Progenitor cell of endocrine pancreas (in vitro differentiated cells): ENCODE measurements at regions not wholly inside any gene's neighbourhood (a gene's known extent, or its start where the extent isn't known, plus 50 kb on each side); places are given as distances from the start of the nearest gene placed in this dataset.
"Not testable (repeated sequence)": the region's sequence is repeated elsewhere in the genome, so short reads cannot be mapped to it uniquely, and the experiment has no call there.

ENCODE experiments used
- DNase-seq: peaks from one replicate; pipeline ENCODE4 v3.0.0; 2021; ENCODE audit warnings: low spot score; ENCODE audit not compliant: unreplicated experiment
- H3K27ac Mint-ChIP-seq: 2 replicates; pipeline ENCODE4 v1.8.0; 2021; ENCODE audit warnings: mild to moderate bottlenecking, moderate library complexity, mixed read lengths
- H3K27me3 Mint-ChIP-seq: 2 replicates; pipeline ENCODE4 v1.8.0; 2021; ENCODE audit warnings: mixed read lengths
- H3K36me3 Mint-ChIP-seq: 2 replicates; pipeline ENCODE4 v1.8.0; 2022; ENCODE audit warnings: mixed read lengths; ENCODE audit not compliant: insufficient read depth
- H3K4me1 Mint-ChIP-seq: 2 replicates; pipeline ENCODE4 v1.8.0; 2021; ENCODE audit warnings: low read depth, mixed read lengths
- H3K4me3 Mint-ChIP-seq: 2 replicates; pipeline ENCODE4 v1.8.0; 2021; ENCODE audit warnings: low read depth, mild to moderate bottlenecking, moderate library complexity, mixed read lengths
- H3K9me3 Mint-ChIP-seq: 2 replicates; pipeline ENCODE4 v1.8.0; 2021; ENCODE audit warnings: low read depth, mixed read lengths
- TF ChIP-seq, protein P1 (sequence below): fragments of 200-600 bp; sonication (generic); IDR thresholded peaks from one replicate; pipeline ENCODE4 v1.5.0; 2021; ENCODE audit warnings: antibody characterized with exemption, mild to moderate bottlenecking; ENCODE audit not compliant: unreplicated experiment

DNA sequence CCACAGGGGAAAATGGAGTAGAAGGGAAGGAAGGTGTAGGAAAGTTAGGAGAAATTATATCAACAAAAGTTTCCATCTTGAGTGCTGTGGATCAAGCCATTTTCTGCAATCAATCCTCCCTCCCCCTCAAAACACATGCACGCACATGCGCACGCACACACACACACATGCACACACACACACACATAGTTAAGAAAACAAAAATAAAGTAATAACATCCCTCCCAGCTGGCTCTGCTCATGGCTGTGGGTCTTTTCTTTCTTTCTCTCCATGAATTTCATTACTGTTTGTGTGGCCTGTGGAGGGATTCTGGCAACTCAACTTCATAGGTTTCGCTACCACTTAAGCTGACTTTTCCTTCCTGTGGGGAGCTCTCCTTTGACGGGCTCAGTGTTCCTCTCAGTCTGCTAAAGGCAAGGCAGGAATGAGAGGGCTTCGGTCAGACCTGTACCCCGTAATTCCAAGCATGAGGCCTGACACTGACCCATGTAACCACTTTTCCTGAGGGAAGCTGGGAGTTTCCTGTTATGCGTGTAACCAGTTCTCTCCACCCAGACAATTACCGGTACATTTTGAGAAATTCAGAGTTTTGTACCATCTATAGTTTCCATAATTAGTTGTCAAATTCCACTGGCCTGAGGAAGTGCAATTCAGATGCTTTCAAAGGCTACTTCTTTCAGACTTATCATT is 79.8 kb downstream of the ZNF92 start:
- Mint-ChIP-seq H3K4me3 (no peak overlapping the region), H3K36me3 (no peaks in the 10 kb centered on the region), H3K27ac (no peak overlapping the region), H3K4me1 (peaks cover 4% of the 10 kb centered on the region), H3K9me3 (no peaks in the 10 kb centered on the region), H3K27me3 (peaks cover 9% of the 10 kb centered on the region)
- TF ChIP-seq, protein P1, sequence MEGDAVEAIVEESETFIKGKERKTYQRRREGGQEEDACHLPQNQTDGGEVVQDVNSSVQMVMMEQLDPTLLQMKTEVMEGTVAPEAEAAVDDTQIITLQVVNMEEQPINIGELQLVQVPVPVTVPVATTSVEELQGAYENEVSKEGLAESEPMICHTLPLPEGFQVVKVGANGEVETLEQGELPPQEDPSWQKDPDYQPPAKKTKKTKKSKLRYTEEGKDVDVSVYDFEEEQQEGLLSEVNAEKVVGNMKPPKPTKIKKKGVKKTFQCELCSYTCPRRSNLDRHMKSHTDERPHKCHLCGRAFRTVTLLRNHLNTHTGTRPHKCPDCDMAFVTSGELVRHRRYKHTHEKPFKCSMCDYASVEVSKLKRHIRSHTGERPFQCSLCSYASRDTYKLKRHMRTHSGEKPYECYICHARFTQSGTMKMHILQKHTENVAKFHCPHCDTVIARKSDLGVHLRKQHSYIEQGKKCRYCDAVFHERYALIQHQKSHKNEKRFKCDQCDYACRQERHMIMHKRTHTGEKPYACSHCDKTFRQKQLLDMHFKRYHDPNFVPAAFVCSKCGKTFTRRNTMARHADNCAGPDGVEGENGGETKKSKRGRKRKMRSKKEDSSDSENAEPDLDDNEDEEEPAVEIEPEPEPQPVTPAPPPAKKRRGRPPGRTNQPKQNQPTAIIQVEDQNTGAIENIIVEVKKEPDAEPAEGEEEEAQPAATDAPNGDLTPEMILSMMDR, result no peak
- no peak for DNase-seq

DNA sequence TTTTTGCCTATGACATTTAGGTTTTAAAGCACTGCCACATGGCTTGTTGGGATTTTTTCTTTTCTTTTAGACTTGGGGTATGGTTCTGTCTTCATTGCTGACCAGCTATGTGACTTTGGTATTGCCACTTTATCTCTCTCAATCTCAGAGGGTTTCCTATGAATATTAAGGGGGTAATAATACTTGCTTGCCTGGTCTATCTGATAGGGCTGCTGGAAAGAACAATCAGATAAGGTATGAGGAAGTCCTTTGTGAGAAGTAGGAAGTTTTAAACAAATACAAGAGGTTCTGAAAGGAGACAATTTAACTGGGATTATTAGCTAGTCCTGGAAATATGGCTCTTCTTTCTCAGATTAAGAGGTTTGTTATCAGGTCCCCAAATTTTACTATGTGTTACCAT is 80.8 kb downstream of the ZNF92 start:
- Mint-ChIP-seq H3K9me3 (no peaks in the 10 kb centered on the region), H3K4me3 (no peak overlapping the region), H3K36me3 (no peaks in the 10 kb centered on the region), H3K27ac (no peak overlapping the region), H3K4me1 (peaks cover 4% of the 10 kb centered on the region), H3K27me3 (peaks cover 9% of the 10 kb centered on the region)
- TF ChIP-seq, protein P1, result no peak
- DNase-seq, result no peak

DNA sequence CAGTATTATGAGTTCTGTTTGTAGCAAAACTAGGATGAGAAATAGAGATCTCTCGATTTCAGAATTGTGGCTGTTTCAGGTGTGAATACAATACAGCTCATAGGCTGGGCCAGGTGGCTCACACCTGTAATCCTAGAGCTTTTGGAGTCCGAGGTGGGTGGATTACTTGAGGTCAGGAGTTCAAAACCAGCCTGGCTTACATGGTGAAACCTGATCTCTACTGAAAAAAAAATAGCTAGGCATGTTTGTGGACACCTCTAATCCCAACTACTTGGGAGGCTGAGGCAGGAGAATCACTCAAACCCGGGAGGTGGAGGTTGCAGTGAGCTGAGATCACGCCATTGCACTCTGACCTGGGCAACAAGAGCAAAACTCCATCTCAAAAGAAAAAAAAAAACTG is 81.4 kb downstream of the ZNF92 start:
- H3K36me3 Mint-ChIP-seq, H3K4me3 Mint-ChIP-seq, H3K4me1 Mint-ChIP-seq, H3K9me3 Mint-ChIP-seq, H3K27ac Mint-ChIP-seq, H3K27me3 Mint-ChIP-seq, DNase-seq: not testable (repeated sequence)

DNA sequence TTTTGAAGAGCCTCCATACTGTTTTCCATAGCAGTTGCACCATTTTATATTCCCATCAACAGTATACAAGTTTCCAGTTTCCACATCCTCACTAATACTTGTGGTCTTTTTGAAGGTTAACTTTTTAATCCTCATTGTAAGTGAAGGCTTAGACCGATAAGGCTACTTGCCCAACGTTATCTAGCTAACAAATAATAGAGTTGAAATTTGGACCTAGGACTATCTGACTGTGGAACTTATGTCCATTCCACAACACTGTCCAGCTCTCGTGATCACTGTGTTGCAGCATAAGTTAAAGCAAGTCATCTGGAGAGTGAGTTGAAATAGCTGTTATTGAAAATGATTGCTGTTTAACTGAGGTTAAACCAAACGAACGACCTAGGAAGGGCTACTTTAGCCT is 84.0 kb downstream of the ZNF92 start:
- Mint-ChIP-seq H3K36me3 (no peaks in the 10 kb centered on the region), H3K4me3 (no peak overlapping the region), H3K27ac (no peak overlapping the region), H3K9me3 (no peaks in the 10 kb centered on the region), H3K4me1 (no peaks in the 10 kb centered on the region), H3K27me3 (peaks cover 5% of the 10 kb centered on the region)
- no peak for DNase-seq
- TF ChIP-seq, protein P1, result no peak

DNA sequence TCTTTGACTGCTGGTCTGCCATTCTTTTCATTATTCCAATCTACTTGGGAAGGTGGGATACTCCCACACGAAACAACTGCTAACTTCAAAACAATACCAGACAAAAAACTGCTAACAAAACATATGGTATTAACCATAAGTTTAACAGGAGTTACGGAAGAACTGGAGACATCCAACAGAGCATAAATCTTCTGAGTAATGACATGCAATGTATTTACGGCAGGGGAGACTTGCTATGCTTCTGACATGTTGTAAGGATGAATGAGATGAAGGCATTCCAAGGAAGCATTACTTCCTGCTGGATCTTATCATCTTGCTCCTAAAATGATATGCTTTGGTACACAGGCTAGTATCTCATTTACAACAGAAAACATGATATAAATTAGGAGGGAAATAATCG is 85.8 kb downstream of the ZNF92 start:
- Mint-ChIP-seq H3K27me3 (peaks cover 5% of the 10 kb centered on the region), H3K4me3 (no peak overlapping the region), H3K4me1 (no peaks in the 10 kb centered on the region), H3K9me3 (no peaks in the 10 kb centered on the region), H3K27ac (no peak overlapping the region), H3K36me3 (no peaks in the 10 kb centered on the region)
- no peak for DNase-seq
- TF ChIP-seq, protein P1, result no peak

DNA sequence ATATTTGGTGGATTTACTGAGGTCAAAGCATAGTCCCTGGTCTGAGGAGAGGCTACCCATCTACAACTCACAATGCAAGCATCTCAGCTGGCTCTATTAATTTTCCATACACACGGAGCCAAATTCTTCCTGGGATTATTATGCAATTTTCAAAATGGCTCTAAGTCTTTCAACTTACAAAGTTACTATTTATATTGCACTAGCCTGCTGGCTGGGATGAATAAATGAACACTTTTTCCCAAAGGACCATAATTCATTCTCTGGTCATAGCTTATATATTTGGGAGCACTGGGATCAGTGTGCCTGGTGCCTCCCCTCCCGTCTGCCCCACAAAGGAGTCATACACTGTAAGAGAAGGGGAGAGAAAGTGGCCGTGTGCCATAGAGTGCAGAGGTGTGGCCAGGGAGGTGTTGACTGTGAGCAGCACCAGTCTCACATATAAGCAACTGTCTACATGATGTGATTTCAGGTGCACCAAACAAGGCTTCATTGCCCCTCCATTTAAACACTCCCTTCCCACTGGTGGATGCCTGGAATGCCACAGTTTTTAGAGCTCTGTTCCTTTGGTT is 88.6 kb downstream of the ZNF92 start:
- H3K27ac Mint-ChIP-seq, result no peak overlapping the region
- TF ChIP-seq, protein P1, result no peak
- H3K9me3 Mint-ChIP-seq, result no peaks in the 10 kb centered on the region
- H3K4me1 Mint-ChIP-seq, result no peaks in the 10 kb centered on the region
- H3K27me3 Mint-ChIP-seq, result peaks cover 2% of the 10 kb centered on the region
- no peak overlapping the region for H3K4me3 Mint-ChIP-seq
- no peak for DNase-seq
- no peaks in the 10 kb centered on the region for H3K36me3 Mint-ChIP-seq
